ENCODE measurements at regions not wholly inside any gene's neighbourhood (a gene's known extent, or its start where the extent isn't known, plus 50 kb on each side); places are given as distances from the start of the nearest gene placed in this dataset.

DNA sequence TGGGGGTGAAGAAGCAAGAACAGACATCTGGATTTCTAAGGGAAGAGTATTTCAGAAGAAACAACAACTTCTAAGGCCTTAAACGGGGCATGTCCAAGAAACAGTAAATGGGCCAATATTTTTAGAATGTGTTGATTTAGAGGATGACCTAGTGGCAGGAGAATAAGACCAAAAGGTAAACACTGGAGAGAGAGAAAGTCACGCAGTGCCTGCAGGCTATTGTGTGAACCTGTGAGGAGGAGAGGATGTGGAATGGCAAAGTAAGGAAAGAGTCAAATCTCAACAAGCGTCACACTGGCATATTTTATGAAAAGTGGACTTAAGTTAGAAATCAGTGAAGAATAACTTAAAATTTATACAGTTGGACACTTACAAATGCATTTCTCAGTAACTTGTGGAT is 78.1 kb upstream of the EGFR start:
- Histone ChIP-seq H3K4me1 (no peaks in the 10 kb centered on the region), H3K4me3 (no peak overlapping the region), H3K9me3 (no peaks in the 10 kb centered on the region), H3K36me3 (no peaks in the 10 kb centered on the region), H3K27ac (no peak overlapping the region), H3K27me3 (peaks cover 0 to 22% (median 0%) of the 10 kb centered on the region in 9 donors)
- intact Hi-C loops (cut with DNase I) = loop anchor here in 1 of 10 donors (2.0 kb wide), 1 partner anchor 22 kb away; no protein-coding TSS in a partner anchor
- WGBS, 4 donors = 86 to 91% (median 89%) methylated on average over 3 of the region's 3 CpGs
- ATAC-seq (no peak), DNase-seq (no peak)
- no peak for TF ChIP-seq POLR2A (IDR thresholded peaks at IDR 0.05)
- TF ChIP-seq, protein P1, sequence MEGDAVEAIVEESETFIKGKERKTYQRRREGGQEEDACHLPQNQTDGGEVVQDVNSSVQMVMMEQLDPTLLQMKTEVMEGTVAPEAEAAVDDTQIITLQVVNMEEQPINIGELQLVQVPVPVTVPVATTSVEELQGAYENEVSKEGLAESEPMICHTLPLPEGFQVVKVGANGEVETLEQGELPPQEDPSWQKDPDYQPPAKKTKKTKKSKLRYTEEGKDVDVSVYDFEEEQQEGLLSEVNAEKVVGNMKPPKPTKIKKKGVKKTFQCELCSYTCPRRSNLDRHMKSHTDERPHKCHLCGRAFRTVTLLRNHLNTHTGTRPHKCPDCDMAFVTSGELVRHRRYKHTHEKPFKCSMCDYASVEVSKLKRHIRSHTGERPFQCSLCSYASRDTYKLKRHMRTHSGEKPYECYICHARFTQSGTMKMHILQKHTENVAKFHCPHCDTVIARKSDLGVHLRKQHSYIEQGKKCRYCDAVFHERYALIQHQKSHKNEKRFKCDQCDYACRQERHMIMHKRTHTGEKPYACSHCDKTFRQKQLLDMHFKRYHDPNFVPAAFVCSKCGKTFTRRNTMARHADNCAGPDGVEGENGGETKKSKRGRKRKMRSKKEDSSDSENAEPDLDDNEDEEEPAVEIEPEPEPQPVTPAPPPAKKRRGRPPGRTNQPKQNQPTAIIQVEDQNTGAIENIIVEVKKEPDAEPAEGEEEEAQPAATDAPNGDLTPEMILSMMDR (IDR thresholded peaks at IDR 0.05) = no peak

DNA sequence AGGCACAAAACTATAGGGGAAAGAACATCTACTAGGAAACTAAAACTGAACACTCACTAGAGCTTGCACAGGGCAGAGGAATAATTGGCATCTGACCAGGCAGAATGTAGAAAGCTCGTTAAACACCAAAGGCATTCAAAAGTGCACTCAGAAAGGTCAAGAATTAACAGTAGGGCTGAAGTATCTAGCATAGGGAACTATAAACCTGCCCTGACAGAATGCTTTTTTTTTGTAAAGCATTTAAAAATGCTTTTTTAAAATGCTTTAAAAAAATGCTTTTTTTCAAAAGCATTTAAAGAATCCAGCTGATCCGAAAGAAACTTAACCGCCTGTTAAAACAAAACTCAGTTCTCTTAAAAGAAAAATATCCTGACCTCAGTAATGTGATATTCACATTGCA is 74.6 kb upstream of the EGFR start:
- intact Hi-C loops (cut with DNase I) = no loop called here
- TF ChIP-seq, protein P1 (IDR thresholded peaks at IDR 0.05) = no peak
- TF ChIP-seq POLR2A (IDR thresholded peaks at IDR 0.05) = no peak

DNA sequence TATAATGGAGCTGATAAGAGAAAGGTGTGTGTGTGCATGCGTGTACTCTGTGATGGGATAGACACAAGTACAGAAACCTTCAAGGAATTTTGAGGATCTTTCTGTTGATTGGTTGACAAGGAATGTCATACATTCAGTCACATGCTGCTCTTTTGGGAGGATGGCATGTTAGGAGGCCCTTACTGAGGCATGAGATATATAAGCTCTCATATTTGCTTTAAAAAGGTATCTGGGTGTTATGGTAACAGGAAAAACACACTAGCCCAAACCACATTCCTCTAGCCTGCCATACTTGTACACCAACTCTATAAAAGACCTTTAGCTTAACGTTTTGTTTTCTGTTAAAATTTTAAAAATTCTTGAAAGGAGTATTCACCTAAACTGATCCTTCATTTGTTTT is 72.5 kb upstream of the EGFR start:
- no peaks in the 10 kb centered on the region for H3K4me1 ChIP-seq
- no peak for TF ChIP-seq POLR2A (IDR thresholded peaks at IDR 0.05)
- TF ChIP-seq, protein P1 (IDR thresholded peaks at IDR 0.05) = no peak
- DNase-seq = no peak
- no peak overlapping the region for H3K4me3 ChIP-seq
- WGBS, 4 donors = 79 to 92% (median 85%) methylated on average over 2 of the region's 2 CpGs
- H3K36me3 ChIP-seq = no peaks in the 10 kb centered on the region
- no peaks in the 10 kb centered on the region for H3K27me3 ChIP-seq
- peaks cover 0 to 3% (median 0%) of the 10 kb centered on the region in 12 donors for H3K9me3 ChIP-seq
- intact Hi-C loops (cut with DNase I) = no loop called here
- no peak for ATAC-seq
- no peak overlapping the region for H3K27ac ChIP-seq

More for the DNA sequence above, 74.6 kb upstream of the EGFR start:
- Histone ChIP-seq H3K27me3 (peaks cover 0 to 4% (median 0%) of the 10 kb centered on the region in 9 donors), H3K4me1 (no peaks in the 10 kb centered on the region), H3K4me3 (no peak overlapping the region), H3K36me3 (no peaks in the 10 kb centered on the region), H3K9me3 (no peaks in the 10 kb centered on the region), H3K27ac (no peak overlapping the region)
- 53 to 63% (median 55%) methylated on average over 3 of the region's 3 CpGs for WGBS, 4 donors
- DNase-seq (no peak), ATAC-seq (no peak)

DNA sequence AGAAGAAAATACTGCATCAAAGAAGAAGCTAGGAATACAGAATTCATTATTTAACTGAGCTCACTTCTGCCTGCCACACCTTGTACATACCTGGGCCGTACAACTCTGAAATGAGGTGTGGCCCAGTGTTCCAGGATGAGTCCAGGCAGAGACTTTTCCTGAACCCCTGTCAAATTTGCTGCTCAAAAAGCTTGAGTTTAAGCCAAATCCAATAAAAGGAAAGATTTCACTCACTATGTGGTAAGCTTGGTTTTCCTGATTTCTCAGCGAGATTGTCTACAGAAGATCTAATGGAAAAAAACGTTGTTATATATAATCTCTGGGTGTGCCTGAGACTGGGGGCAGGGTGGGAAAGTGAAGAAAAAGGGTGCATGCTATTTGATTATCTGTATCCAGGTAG is 72.1 kb upstream of the EGFR start:
- ATAC-seq = no peak
- Histone ChIP-seq H3K27me3 (no peaks in the 10 kb centered on the region), H3K4me3 (no peak overlapping the region), H3K4me1 (no peaks in the 10 kb centered on the region), H3K27ac (no peak overlapping the region), H3K36me3 (no peaks in the 10 kb centered on the region), H3K9me3 (peaks cover 0 to 3% (median 0%) of the 10 kb centered on the region in 12 donors)
- intact Hi-C loops (cut with DNase I) = no loop called here
- no peak for DNase-seq
- TF ChIP-seq, protein P1 (IDR thresholded peaks at IDR 0.05) = no peak
- no peak for TF ChIP-seq POLR2A (IDR thresholded peaks at IDR 0.05)
- 61 to 71% (median 66%) methylated on average over 3 of the region's 3 CpGs for WGBS, 4 donors
